ENCODE measurements at regions not wholly inside any gene's neighbourhood (a gene's known extent, or its start where the extent isn't known, plus 50 kb on each side); places are given as distances from the start of the nearest gene placed in this dataset.

- no peak for DNase-seq (ENCODE audit: low spot score)
- no peak for TF ChIP-seq CTCF (IDR thresholded peaks at IDR 0.05; ENCODE audit: borderline replicate concordance, control extremely low read depth, extremely low read depth, insufficient read depth, missing control alignments)
- in situ Hi-C loops (cut with MboI; ENCODE audit: low sequenced_read_pairs, unreplicated experiment), result no loop called here
Observed at GRCh38 chr11:36803084-36803483, 205.0 kb upstream of the RAG2 start.

DNA sequence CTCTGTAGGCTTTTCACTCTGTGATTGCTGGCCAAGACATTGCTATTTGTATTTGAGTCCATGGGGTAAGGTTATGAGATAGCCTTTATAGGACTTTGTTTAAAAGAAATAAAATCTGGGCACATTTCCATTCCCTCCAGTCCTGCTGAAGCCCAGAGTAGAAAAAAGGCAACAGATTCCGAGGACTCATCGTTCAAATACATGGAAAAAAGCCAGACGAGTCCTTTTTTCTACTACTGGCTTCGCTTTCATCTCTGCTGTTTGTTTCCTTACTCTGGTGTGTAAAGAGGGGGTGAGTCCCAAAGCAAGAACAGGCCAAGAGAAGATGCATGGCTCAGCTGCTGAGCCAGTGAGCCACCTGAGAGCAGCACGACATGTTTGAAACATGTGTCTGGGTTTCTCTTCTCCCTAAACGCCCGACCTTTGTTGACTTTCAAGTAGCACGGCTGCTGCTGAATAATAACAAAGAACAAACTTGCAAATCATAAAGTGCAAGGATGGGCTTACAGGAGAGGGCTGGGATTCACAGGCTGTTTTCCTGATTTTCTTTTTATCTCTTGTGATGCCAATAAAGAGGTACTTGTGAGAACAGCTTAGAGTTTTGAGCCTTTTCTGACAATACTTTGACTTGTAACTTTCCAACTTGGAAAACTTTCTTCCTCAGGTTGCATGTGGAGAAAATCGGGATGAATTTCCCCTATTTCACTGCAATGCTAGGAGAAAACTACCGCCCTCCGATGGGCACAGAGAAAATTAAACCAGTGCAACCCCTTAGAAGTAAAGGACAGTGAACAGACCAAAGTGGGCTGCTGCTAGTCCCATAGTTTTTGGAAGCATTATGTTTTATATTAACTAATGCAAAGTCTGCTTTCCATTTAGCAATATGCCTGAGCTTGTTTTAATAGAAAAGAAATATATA is 195.2 kb upstream of the RAG2 start:
- DNase-seq (ENCODE audit: low spot score), result no peak
- no peak for TF ChIP-seq CTCF (IDR thresholded peaks at IDR 0.05; ENCODE audit: borderline replicate concordance, control extremely low read depth, extremely low read depth, insufficient read depth, missing control alignments)
- in situ Hi-C loops (cut with MboI; ENCODE audit: low sequenced_read_pairs, unreplicated experiment), result no loop called here

DNA sequence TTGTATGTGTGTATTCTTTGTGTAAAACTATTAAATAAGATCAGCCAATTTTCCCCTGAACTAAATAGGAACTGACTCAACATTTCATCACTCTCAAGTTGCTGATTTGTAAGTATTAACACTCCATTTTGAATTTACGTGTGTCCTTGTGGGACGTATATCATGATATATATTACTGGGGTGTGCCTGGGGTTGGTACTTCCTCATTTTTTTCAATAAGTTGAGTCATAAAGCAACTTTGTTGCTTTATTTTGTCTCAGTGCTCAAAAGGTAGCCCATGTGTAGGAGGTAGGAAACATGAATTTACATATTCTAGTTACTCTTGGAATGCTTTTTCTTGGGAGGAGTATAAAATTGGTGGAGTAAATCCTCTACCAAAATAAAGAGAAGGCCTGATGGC is 193.9 kb upstream of the RAG2 start:
- TF ChIP-seq CTCF (IDR thresholded peaks at IDR 0.05; ENCODE audit: borderline replicate concordance, control extremely low read depth, extremely low read depth, insufficient read depth, missing control alignments), result no peak
- DNase-seq (ENCODE audit: low spot score), result no peak
- in situ Hi-C loops (cut with MboI; ENCODE audit: low sequenced_read_pairs, unreplicated experiment), result no loop called here

DNA sequence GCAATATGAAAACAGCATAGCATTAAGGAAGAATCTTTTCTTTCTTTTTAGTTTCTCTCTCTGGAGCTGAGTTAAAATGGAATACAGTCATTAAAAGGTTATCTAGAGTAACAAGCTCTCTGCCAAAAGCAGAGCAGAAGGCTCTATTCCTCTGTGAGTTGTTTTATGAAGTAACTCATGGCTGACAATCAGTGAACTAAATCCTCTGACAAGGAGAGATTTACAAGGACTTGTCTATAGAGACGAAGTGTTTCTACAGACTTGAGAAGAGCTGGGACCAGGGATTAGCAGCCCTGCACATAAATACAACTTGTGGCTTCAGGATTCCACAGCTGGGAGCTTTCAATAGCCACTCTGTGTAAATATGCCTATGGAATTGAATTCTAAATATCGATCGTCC is 192.5 kb upstream of the RAG2 start:
- in situ Hi-C loops (cut with MboI; ENCODE audit: low sequenced_read_pairs, unreplicated experiment), result no loop called here
- DNase-seq (ENCODE audit: low spot score), result no peak
- no peak for TF ChIP-seq CTCF (IDR thresholded peaks at IDR 0.05; ENCODE audit: borderline replicate concordance, control extremely low read depth, extremely low read depth, insufficient read depth, missing control alignments)

DNA sequence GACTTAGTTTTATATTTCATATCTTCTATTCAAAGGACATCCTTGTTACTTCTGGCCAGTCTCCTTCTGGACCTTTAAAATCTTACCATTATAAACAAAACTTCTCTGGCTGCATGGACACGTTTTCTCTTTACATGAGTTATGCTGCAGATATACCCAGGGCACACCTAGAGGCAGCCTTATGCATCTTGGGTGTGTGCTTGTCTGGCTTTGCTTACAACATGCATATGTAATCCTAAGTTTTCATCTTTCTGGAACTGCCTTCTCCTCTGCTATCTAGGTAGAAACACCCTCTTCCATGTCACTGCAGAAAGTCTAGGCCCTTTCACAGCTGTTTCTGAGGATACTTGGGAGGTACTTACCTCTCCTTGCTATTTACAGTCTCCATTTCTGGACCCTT is 185.8 kb upstream of the RAG2 start:
- TF ChIP-seq CTCF (IDR thresholded peaks at IDR 0.05; ENCODE audit: borderline replicate concordance, control extremely low read depth, extremely low read depth, insufficient read depth, missing control alignments), result no peak
- in situ Hi-C loops (cut with MboI; ENCODE audit: low sequenced_read_pairs, unreplicated experiment), result no loop called here

GRCh38 chr11:36779791-36780190 is 181.8 kb upstream of the RAG2 start:
- in situ Hi-C loops (cut with MboI; ENCODE audit: low sequenced_read_pairs, unreplicated experiment), result no loop called here
- TF ChIP-seq CTCF (IDR thresholded peaks at IDR 0.05; ENCODE audit: borderline replicate concordance, control extremely low read depth, extremely low read depth, insufficient read depth, missing control alignments), result no peak
- no peak for DNase-seq (ENCODE audit: low spot score)

More for the DNA sequence above, 185.8 kb upstream of the RAG2 start:
- no peak for DNase-seq (ENCODE audit: low spot score)

All from GM13976 (cell line).